ENCODE measurements at regions not wholly inside any gene's neighbourhood (a gene's known extent, or its start where the extent isn't known, plus 50 kb on each side); places are given as distances from the start of the nearest gene placed in this dataset.

GRCh38 chr1:163875927-163876320, 554.2 kb downstream of the NUF2 start:
- POLR2A ChIA-PET = no interaction called here
- no peak for DNase-seq

GRCh38 chr1:163876546-163876945, 554.8 kb downstream of the NUF2 start:
- Mint-ChIP-seq H3K27me3 (no peaks in the 10 kb centered on the region), H3K4me3 (no peak overlapping the region), H3K27ac (no peak overlapping the region), H3K36me3 (ENCODE audit: low read depth) (no peaks in the 10 kb centered on the region), H3K9me3 (peaks cover 9% of the 10 kb centered on the region), H3K4me1 (ENCODE audit: low read depth) (no peaks in the 10 kb centered on the region)
- H3K4me3 ChIP-seq (ENCODE audit: low read length) = no peak overlapping the region
- no peaks in the 10 kb centered on the region for H3K4me1 ChIP-seq (ENCODE audit: insufficient read depth, low read length)
- ChIA-PET CTCF (no interaction called here), POLR2A (no interaction called here)
- no peaks in the 10 kb centered on the region for H3K27me3 ChIP-seq (ENCODE audit: control insufficient read depth in 1 of 2, insufficient read depth in 2 of 2, low read length in 2 of 2)
- intact Hi-C loops (cut with DNase I, micrococcal nuclease) = no loop called here
- TF ChIP-seq CTCF (IDR thresholded peaks at IDR 0.05) = no peak
- H3K9me3 ChIP-seq (ENCODE audit: control insufficient read depth in 1 of 2, insufficient read depth in 1 of 2, low read length in 2 of 2) = no peaks in the 10 kb centered on the region
- no peak overlapping the region for H3K27ac ChIP-seq (ENCODE audit: low read depth in 1 of 2, low read length in 2 of 2)
- ATAC-seq (ENCODE audit: poor library complexity) = no peak
- no peaks in the 10 kb centered on the region for H3K36me3 ChIP-seq (ENCODE audit: insufficient read depth, low read length)
- DNase-seq = no peak

More at GRCh38 chr1:163875927-163876320, 554.2 kb downstream of the NUF2 start:
- H3K4me1 ChIP-seq (ENCODE audit: insufficient read depth, low read length) = no peaks in the 10 kb centered on the region
- Mint-ChIP-seq H3K27me3 (no peaks in the 10 kb centered on the region), H3K4me1 (ENCODE audit: low read depth) (no peaks in the 10 kb centered on the region), H3K27ac (no peak overlapping the region), H3K4me3 (no peak overlapping the region), H3K9me3 (peaks cover 9% of the 10 kb centered on the region), H3K36me3 (ENCODE audit: low read depth) (no peaks in the 10 kb centered on the region)
- H3K9me3 ChIP-seq (ENCODE audit: control insufficient read depth in 1 of 2, insufficient read depth in 1 of 2, low read length in 2 of 2) = no peaks in the 10 kb centered on the region
- no peak overlapping the region for H3K27ac ChIP-seq (ENCODE audit: low read depth in 1 of 2, low read length in 2 of 2)
- CTCF ChIA-PET = no interaction called here
- intact Hi-C loops (cut with DNase I, micrococcal nuclease) = no loop called here
- TF ChIP-seq CTCF (IDR thresholded peaks at IDR 0.05) = no peak
- no peak for ATAC-seq (ENCODE audit: poor library complexity)
- H3K36me3 ChIP-seq (ENCODE audit: insufficient read depth, low read length) = no peaks in the 10 kb centered on the region
- H3K4me3 ChIP-seq (ENCODE audit: low read length) = no peak overlapping the region
- H3K27me3 ChIP-seq (ENCODE audit: control insufficient read depth in 1 of 2, insufficient read depth in 2 of 2, low read length in 2 of 2) = no peaks in the 10 kb centered on the region

- intact Hi-C loops (cut with DNase I, micrococcal nuclease) = no loop called here
- no peak for DNase-seq
- no peak overlapping the region for H3K4me3 ChIP-seq (ENCODE audit: low read length)
- H3K27me3 Mint-ChIP-seq = no peaks in the 10 kb centered on the region
- no peak overlapping the region for H3K27ac ChIP-seq (ENCODE audit: low read depth in 1 of 2, low read length in 2 of 2)
- CTCF ChIA-PET = no interaction called here
- no peak for TF ChIP-seq CTCF (IDR thresholded peaks at IDR 0.05)
- ATAC-seq (ENCODE audit: poor library complexity) = no peak
- POLR2A ChIA-PET = no interaction called here
- H3K4me1 Mint-ChIP-seq (ENCODE audit: low read depth) = no peaks in the 10 kb centered on the region
- H3K4me3 Mint-ChIP-seq = no peak overlapping the region
- H3K4me1 ChIP-seq (ENCODE audit: insufficient read depth, low read length) = no peaks in the 10 kb centered on the region
- no peak overlapping the region for H3K27ac Mint-ChIP-seq
- H3K36me3 Mint-ChIP-seq (ENCODE audit: low read depth) = no peaks in the 10 kb centered on the region
- H3K27me3 ChIP-seq (ENCODE audit: control insufficient read depth in 1 of 2, insufficient read depth in 2 of 2, low read length in 2 of 2) = no peaks in the 10 kb centered on the region
- H3K36me3 ChIP-seq (ENCODE audit: insufficient read depth, low read length) = no peaks in the 10 kb centered on the region
- no peaks in the 10 kb centered on the region for H3K9me3 ChIP-seq (ENCODE audit: control insufficient read depth in 1 of 2, insufficient read depth in 1 of 2, low read length in 2 of 2)
- peaks cover 9% of the 10 kb centered on the region for H3K9me3 Mint-ChIP-seq
Measured at GRCh38 chr1:163877016-163877415, 555.3 kb downstream of the NUF2 start.
